ENCODE measurements at regions not wholly inside any gene's neighbourhood (a gene's known extent, or its start where the extent isn't known, plus 50 kb on each side); places are given as distances from the start of the nearest gene placed in this dataset.

- no peak for DNase-seq
Measured at GRCh38 chr15:87450314-87450713, 806.2 kb downstream of the NTRK3 start.

- no peak for DNase-seq
Measured at GRCh38 chr15:87439090-87439489, 817.4 kb downstream of the NTRK3 start.

- DNase-seq = no peak
Measured at GRCh38 chr15:87433871-87434270, 822.7 kb downstream of the NTRK3 start.

GRCh38 chr15:87429754-87430153, 826.8 kb downstream of the NTRK3 start:
- DNase-seq = no peak

GRCh38 chr15:87420017-87420416, 836.5 kb downstream of the NTRK3 start:
- no peak for DNase-seq

GRCh38 chr15:87419344-87419743, 837.2 kb downstream of the NTRK3 start:
- no peak for DNase-seq

- DNase-seq = no peak
Measured at GRCh38 chr15:87416591-87417257, 839.8 kb downstream of the NTRK3 start.

GRCh38 chr15:87408902-87409301, 847.6 kb downstream of the NTRK3 start:
- DNase-seq = no peak

- DNase-seq = no peak
Measured at GRCh38 chr15:87403973-87404372, 852.6 kb downstream of the NTRK3 start.

GRCh38 chr15:87401973-87402372, 854.6 kb downstream of the NTRK3 start:
- DNase-seq = no peak

- no peak for DNase-seq
Measured at GRCh38 chr15:87394676-87395075, 861.9 kb downstream of the NTRK3 start.

- no peak for DNase-seq
Measured at GRCh38 chr15:87387766-87388165, 868.8 kb downstream of the NTRK3 start.

GRCh38 chr15:87374339-87374738, 882.2 kb downstream of the NTRK3 start:
- DNase-seq = no peak

GRCh38 chr15:87369269-87369668, 887.3 kb downstream of the NTRK3 start:
- DNase-seq = no peak

GRCh38 chr15:87368511-87368910, 888.0 kb downstream of the NTRK3 start:
- DNase-seq = no peak

- DNase-seq = no peak
Measured at GRCh38 chr15:87365186-87365585, 891.4 kb downstream of the NTRK3 start.

GRCh38 chr15:87362531-87362930, 894.0 kb downstream of the NTRK3 start:
- DNase-seq = no peak

GRCh38 chr15:87357637-87358313, 898.8 kb downstream of the NTRK3 start:
- no peak for DNase-seq

GRCh38 chr15:87355946-87356345, 900.6 kb downstream of the NTRK3 start:
- no peak for DNase-seq

- no peak for DNase-seq
Measured at GRCh38 chr15:87354661-87355410, 901.7 kb downstream of the NTRK3 start.

- DNase-seq = no peak
Measured at GRCh38 chr15:87349181-87349580, 907.4 kb downstream of the NTRK3 start.

GRCh38 chr15:87348746-87349145, 907.8 kb downstream of the NTRK3 start:
- no peak for DNase-seq

- DNase-seq = no peak
Measured at GRCh38 chr15:87347806-87348515, 908.6 kb downstream of the NTRK3 start.

All from activated CD4-positive, alpha-beta T cell treated with anti-CD3 and anti-CD28 coated beads, Interleukin-2, amount 50 U/mL, for 48 hours (primary cell).